ENCODE measurements at regions not wholly inside any gene's neighbourhood (a gene's known extent, or its start where the extent isn't known, plus 50 kb on each side); places are given as distances from the start of the nearest gene placed in this dataset.
A peak's percentile ranks its signal among the peaks of the same experiment; 100 is the strongest.

GRCh38 chr9:107587191-107587963 lies 97.8 kb upstream of the KLF4 start (continued):
- TF ChIP-seq NFYB (CRISPR knock-in tag; IDR thresholded peaks at IDR 0.05) (no peak), SMYD3 (CRISPR knock-in tag; IDR thresholded peaks at IDR 0.05) (no peak), RXRB (CRISPR knock-in tag; IDR thresholded peaks at IDR 0.05; ENCODE audit: borderline replicate concordance) (no peak), ZNF816 (CRISPR knock-in tag; IDR thresholded peaks at IDR 0.05; ENCODE audit: borderline replicate concordance) (no peak), KAT8 (CRISPR knock-in tag; IDR thresholded peaks at IDR 0.05) (0 out of 2 replicates have a peak, but pooled peaks have one; percentile 18), PAXIP1 (CRISPR knock-in tag; conservative IDR thresholded peaks at IDR 0.05) (peak; percentile 61), ZC3H13 (CRISPR knock-in tag; IDR thresholded peaks at IDR 0.05) (no peak), FOXJ3 (CRISPR knock-in tag; IDR thresholded peaks at IDR 0.05; ENCODE audit: borderline replicate concordance) (no peak), MEIS2 (CRISPR knock-in tag; IDR thresholded peaks at IDR 0.05) (no peak), SALL2 (CRISPR knock-in tag; IDR thresholded peaks at IDR 0.05) (no peak), RARA (CRISPR knock-in tag; IDR thresholded peaks at IDR 0.05) (peak; percentile 34; the same call in 1 of the 2 replicates), NR0B2 (CRISPR knock-in tag; IDR thresholded peaks at IDR 0.05) (no peak), TEAD3 (CRISPR knock-in tag; optimal IDR thresholded peaks at IDR 0.05; ENCODE audit: borderline replicate concordance) (no peak), HMG20A (CRISPR knock-in tag; IDR thresholded peaks at IDR 0.05; ENCODE audit: borderline replicate concordance) (no peak), GLI4 (CRISPR knock-in tag; IDR thresholded peaks at IDR 0.05; ENCODE audit: borderline replicate concordance) (no peak), GTF2F1 (IDR thresholded peaks at IDR 0.05; ENCODE audit: low read length) (no peak), FOXK2 (IDR thresholded peaks at IDR 0.05) (no peak), CENPBD1 (CRISPR knock-in tag; IDR thresholded peaks at IDR 0.05; ENCODE audit: borderline replicate concordance, low read depth) (no peak), SUZ12 (IDR thresholded peaks at IDR 0.05; ENCODE audit: low read depth, low read length) (no peak), ZNF776 (CRISPR knock-in tag; IDR thresholded peaks at IDR 0.05) (no peak), POLR2AphosphoS5 (IDR thresholded peaks at IDR 0.05; ENCODE audit: low read depth, low read length) (no peak)
- TF ChIP-seq, protein P1, sequence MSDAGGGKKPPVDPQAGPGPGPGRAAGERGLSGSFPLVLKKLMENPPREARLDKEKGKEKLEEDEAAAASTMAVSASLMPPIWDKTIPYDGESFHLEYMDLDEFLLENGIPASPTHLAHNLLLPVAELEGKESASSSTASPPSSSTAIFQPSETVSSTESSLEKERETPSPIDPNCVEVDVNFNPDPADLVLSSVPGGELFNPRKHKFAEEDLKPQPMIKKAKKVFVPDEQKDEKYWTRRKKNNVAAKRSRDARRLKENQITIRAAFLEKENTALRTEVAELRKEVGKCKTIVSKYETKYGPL (CRISPR knock-in tag; IDR thresholded peaks at IDR 0.05) = no peak
- TF ChIP-seq, protein P2, sequence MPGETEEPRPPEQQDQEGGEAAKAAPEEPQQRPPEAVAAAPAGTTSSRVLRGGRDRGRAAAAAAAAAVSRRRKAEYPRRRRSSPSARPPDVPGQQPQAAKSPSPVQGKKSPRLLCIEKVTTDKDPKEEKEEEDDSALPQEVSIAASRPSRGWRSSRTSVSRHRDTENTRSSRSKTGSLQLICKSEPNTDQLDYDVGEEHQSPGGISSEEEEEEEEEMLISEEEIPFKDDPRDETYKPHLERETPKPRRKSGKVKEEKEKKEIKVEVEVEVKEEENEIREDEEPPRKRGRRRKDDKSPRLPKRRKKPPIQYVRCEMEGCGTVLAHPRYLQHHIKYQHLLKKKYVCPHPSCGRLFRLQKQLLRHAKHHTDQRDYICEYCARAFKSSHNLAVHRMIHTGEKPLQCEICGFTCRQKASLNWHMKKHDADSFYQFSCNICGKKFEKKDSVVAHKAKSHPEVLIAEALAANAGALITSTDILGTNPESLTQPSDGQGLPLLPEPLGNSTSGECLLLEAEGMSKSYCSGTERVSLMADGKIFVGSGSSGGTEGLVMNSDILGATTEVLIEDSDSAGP (CRISPR knock-in tag; IDR thresholded peaks at IDR 0.05; ENCODE audit: borderline replicate concordance) = no peak

Data from HepG2 (cell line).